Osteoblast (primary cell): ENCODE measurements at regions not wholly inside any gene's neighbourhood (a gene's known extent, or its start where the extent isn't known, plus 50 kb on each side); places are given as distances from the start of the nearest gene placed in this dataset.

Experiments used
- DNase-seq: peaks from one replicate; pipeline ENCODE4 v3.0.0; 2011; ENCODE audit warnings: low spot score, mixed read lengths; ENCODE audit not compliant: insufficient read length; ENCODE audit errors: missing footprints
- H2AFZ ChIP-seq: 2 replicates; pipeline ENCODE4 v1.6.0; 2011; ENCODE audit warnings: mild to moderate bottlenecking, low read length
- H3K27ac ChIP-seq: 2 replicates; pipeline ENCODE4 v1.5.1; 2011; ENCODE audit warnings: mild to moderate bottlenecking, low read depth, low read length, moderate library complexity
- H3K27me3 ChIP-seq: 2 replicates; pipeline ENCODE4 v1.6.0; 2012; ENCODE audit warnings: mild to moderate bottlenecking, control low read depth, inconsistent platforms, low read length, moderate library complexity; ENCODE audit not compliant: insufficient read depth
- H3K36me3 ChIP-seq: 2 replicates; pipeline ENCODE4 v1.5.1; 2011; ENCODE audit warnings: mild to moderate bottlenecking, low read length, control low read depth, moderate library complexity; ENCODE audit not compliant: insufficient read depth
- H3K4me1 ChIP-seq: 2 replicates; pipeline ENCODE4 v1.5.1; 2011; ENCODE audit warnings: mild to moderate bottlenecking, low read length, control low read depth, moderate library complexity; ENCODE audit not compliant: insufficient read depth
- H3K4me2 ChIP-seq: 2 replicates; pipeline ENCODE4 v1.6.0; 2011; ENCODE audit warnings: mild to moderate bottlenecking, low read length; ENCODE audit not compliant: insufficient read depth
- H3K4me3 ChIP-seq: fragments of 200-600 bp; sonication (generic); 3 replicates; pipeline ENCODE4 v1.5.1; 2012; ENCODE audit warnings: mild to moderate bottlenecking, low read length, inconsistent platforms; ENCODE audit not compliant: insufficient read depth
- H3K79me2 ChIP-seq: 2 replicates; pipeline ENCODE4 v1.6.0; 2012; ENCODE audit warnings: mild to moderate bottlenecking, low read length, control low read depth, inconsistent platforms; ENCODE audit not compliant: insufficient read depth
- H3K9me3 ChIP-seq: 2 replicates; pipeline ENCODE4 v1.5.1; 2011; ENCODE audit warnings: low read depth, low read length, control low read depth
- H4K20me1 ChIP-seq: 2 replicates; pipeline ENCODE4 v1.6.0; 2012; ENCODE audit warnings: mild to moderate bottlenecking, low read length, control low read depth; ENCODE audit not compliant: insufficient read depth
- TF ChIP-seq, protein P1 (sequence below): IDR thresholded peaks from 2 replicates; pipeline ENCODE4 v1.5.1; 2011; ENCODE audit warnings: mild to moderate bottlenecking, low read depth, low read length, moderate library complexity; ENCODE audit errors: extremely low read depth

DNA sequence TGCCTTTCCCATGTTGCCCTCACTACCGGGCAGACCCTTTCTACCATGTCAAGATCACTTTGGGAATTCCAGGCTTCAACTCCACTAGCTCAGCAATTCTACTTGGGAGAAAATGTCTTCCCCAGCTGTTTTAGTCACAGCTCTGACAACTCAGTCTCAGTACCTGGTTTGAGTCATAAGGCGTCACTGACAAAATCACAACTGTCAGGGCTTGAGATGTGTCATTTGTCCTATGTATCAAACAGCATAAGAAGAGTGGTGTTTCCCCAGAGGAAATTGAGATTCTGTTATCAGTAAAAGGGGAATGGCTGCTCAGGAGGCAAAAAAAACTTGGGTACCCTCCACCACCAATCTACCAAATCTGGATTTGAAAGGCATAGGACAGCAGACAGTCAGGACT, 594.9 kb upstream of the SUCLG2 start:
- no peak for DNase-seq
- Histone ChIP-seq H3K4me3 (no peak overlapping the region), H3K27me3 (no peaks in the 10 kb centered on the region), H3K79me2 (no peaks in the 10 kb centered on the region), H3K4me1 (no peaks in the 10 kb centered on the region), H3K36me3 (no peaks in the 10 kb centered on the region), H3K9me3 (no peaks in the 10 kb centered on the region), H2AFZ (no peak overlapping the region), H3K4me2 (no peak overlapping the region), H4K20me1 (no peaks in the 10 kb centered on the region), H3K27ac (no peak overlapping the region)
- TF ChIP-seq, protein P1, sequence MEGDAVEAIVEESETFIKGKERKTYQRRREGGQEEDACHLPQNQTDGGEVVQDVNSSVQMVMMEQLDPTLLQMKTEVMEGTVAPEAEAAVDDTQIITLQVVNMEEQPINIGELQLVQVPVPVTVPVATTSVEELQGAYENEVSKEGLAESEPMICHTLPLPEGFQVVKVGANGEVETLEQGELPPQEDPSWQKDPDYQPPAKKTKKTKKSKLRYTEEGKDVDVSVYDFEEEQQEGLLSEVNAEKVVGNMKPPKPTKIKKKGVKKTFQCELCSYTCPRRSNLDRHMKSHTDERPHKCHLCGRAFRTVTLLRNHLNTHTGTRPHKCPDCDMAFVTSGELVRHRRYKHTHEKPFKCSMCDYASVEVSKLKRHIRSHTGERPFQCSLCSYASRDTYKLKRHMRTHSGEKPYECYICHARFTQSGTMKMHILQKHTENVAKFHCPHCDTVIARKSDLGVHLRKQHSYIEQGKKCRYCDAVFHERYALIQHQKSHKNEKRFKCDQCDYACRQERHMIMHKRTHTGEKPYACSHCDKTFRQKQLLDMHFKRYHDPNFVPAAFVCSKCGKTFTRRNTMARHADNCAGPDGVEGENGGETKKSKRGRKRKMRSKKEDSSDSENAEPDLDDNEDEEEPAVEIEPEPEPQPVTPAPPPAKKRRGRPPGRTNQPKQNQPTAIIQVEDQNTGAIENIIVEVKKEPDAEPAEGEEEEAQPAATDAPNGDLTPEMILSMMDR = no peak

DNA sequence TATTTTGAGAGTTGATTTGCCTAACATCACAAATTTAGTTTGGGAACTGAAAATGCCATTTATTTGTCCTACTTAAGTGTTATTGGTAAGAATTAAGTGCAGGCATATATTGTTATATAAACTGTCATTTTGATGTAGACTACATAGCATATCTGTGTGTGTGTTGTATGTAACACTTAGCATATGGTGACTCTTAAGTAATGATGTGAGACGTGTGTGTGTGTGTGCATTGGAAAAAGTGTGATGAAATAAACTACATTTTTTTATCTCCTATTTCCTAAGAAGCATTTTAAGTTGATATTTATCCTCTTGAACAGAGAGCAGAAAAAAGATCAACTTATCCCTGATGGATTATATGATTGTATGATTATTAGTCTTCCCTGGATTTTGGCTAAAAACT, 588.2 kb upstream of the SUCLG2 start:
- Histone ChIP-seq H3K27me3 (no peaks in the 10 kb centered on the region), H4K20me1 (no peaks in the 10 kb centered on the region), H2AFZ (no peak overlapping the region), H3K4me3 (no peak overlapping the region), H3K9me3 (no peaks in the 10 kb centered on the region), H3K4me2 (no peak overlapping the region), H3K79me2 (no peaks in the 10 kb centered on the region), H3K36me3 (no peaks in the 10 kb centered on the region), H3K27ac (no peak overlapping the region), H3K4me1 (no peaks in the 10 kb centered on the region)
- TF ChIP-seq, protein P1 = no peak
- DNase-seq = no peak

DNA sequence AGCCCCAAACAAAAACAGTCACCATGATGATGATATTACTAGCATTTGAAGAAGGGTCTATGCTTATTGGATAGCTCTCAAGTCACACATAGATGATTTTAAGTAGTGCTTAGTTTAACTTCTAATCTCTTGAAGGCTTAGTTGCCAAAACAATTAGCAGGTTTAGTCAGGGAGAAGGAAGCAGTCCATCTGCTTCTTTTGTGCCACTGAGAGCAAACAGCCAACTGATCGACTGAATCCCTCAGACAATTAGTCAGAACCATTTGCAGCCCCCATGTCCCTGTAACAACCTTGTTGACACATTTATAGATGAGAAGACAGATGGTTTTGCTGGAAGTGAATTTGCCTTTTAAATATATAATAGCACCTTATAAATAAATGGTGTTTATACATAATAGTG, 585.1 kb upstream of the SUCLG2 start:
- Histone ChIP-seq H3K9me3 (peaks cover 3% of the 10 kb centered on the region), H3K4me1 (no peaks in the 10 kb centered on the region), H2AFZ (no peak overlapping the region), H3K27me3 (no peaks in the 10 kb centered on the region), H3K27ac (no peak overlapping the region), H4K20me1 (no peaks in the 10 kb centered on the region), H3K36me3 (no peaks in the 10 kb centered on the region), H3K4me3 (no peak overlapping the region), H3K79me2 (no peaks in the 10 kb centered on the region), H3K4me2 (no peak overlapping the region)
- no peak for DNase-seq
- TF ChIP-seq, protein P1 = no peak

DNA sequence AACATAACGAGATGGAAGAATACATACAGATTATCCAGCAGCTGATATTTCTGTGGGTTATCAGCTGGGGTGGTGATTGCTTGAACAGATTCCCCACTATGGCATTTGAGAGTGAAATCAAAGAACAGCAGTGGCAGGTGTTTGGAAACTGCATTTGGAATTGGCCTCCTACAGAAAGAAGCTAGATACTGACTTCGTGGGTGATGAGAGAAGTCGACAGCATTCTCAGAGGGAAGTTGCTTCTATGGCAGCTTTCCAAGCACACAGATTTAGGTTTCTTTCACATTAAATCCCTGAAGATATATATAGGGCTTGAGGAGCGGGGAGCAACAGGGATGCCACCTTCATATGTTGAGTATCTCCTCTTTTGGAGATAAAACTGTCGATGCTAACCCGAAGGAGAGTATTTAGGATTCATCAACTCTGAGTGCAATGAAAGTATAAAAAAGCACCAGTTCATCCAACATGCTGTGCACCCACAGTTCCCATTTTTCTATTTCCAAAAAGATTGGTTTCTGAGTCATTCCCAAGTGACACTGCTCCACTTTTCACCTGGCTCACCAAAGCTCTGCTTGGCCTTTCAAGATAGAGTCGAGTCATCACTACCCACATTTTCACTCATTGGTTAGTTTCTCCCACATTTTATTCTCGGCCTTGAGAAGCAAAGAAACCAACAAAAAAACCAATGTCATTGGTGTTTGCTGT, 579.8 kb upstream of the SUCLG2 start:
- H4K20me1 ChIP-seq = no peaks in the 10 kb centered on the region
- DNase-seq = no peak
- H3K4me2 ChIP-seq = no peak overlapping the region
- TF ChIP-seq, protein P1 = no peak
- no peaks in the 10 kb centered on the region for H3K79me2 ChIP-seq
- no peaks in the 10 kb centered on the region for H3K27me3 ChIP-seq
- H3K27ac ChIP-seq = no peak overlapping the region
- no peak overlapping the region for H3K4me3 ChIP-seq
- H3K9me3 ChIP-seq = peaks cover 3% of the 10 kb centered on the region
- H3K36me3 ChIP-seq = no peaks in the 10 kb centered on the region
- no peak overlapping the region for H2AFZ ChIP-seq
- no peaks in the 10 kb centered on the region for H3K4me1 ChIP-seq
